IMR-90 (cell line): ENCODE measurements at regions not wholly inside any gene's neighbourhood (a gene's known extent, or its start where the extent isn't known, plus 50 kb on each side); places are given as distances from the start of the nearest gene placed in this dataset.
"Not testable (repeated sequence)": the region's sequence is repeated elsewhere in the genome, so short reads cannot be mapped to it uniquely, and the experiment has no call there.

ENCODE experiments used
- CHD1 ChIP-seq: IDR thresholded peaks from 2 replicates; pipeline ENCODE4 v1.6.1; 2012; ENCODE audit warnings: low read depth, low read length, improper control_type of control experiment
- CTCF ChIP-seq: conservative IDR thresholded peaks from 2 replicates; pipeline ENCODE4 v1.5.1; 2012; ENCODE audit warnings: mild to moderate bottlenecking, low read depth, low read length, improper control_type of control experiment
- POLR2A ChIP-seq: IDR thresholded peaks from 2 replicates; pipeline ENCODE4 v1.6.1; 2012; ENCODE audit warnings: mild to moderate bottlenecking, low read depth, low read length
- USF2 ChIP-seq: fragments of 150-350 bp; IDR thresholded peaks from 2 replicates; pipeline ENCODE4 v1.6.1; 2017; ENCODE audit warnings: mild to moderate bottlenecking, antibody characterized with exemption, low read length, low read depth

GRCh38 chr12:8373744-8374143, 82.0 kb upstream of the CLEC6A start:
- not testable (repeated sequence) for TF ChIP-seq CHD1, USF2, POLR2A
- TF ChIP-seq CTCF: peak; percentile 42
